ENCODE measurements at regions not wholly inside any gene's neighbourhood (a gene's known extent, or its start where the extent isn't known, plus 50 kb on each side); places are given as distances from the start of the nearest gene placed in this dataset.

GRCh38 chr21:35138665-35139381, 89.7 kb upstream of the RUNX1 start:
- TF ChIP-seq CTCF (IDR thresholded peaks at IDR 0.05) (no peak), REST (IDR thresholded peaks at IDR 0.05; ENCODE audit: low read depth, low read length) (no peak), POLR2AphosphoS5 (IDR thresholded peaks at IDR 0.05; ENCODE audit: low read depth, low read length) (no peak), MAX (IDR thresholded peaks at IDR 0.05; ENCODE audit: low read depth) (peak; percentile 63), TEAD4 (IDR thresholded peaks at IDR 0.05; ENCODE audit: borderline replicate concordance, insufficient read depth) (no peak), ZBTB33 (IDR thresholded peaks at IDR 0.05; ENCODE audit: borderline replicate concordance, low read depth) (no peak), EZH2phosphoT487 (IDR thresholded peaks at IDR 0.05; ENCODE audit: borderline replicate concordance, low read depth) (no peak), FOXJ3 (CRISPR knock-in tag; IDR thresholded peaks at IDR 0.05) (no peak), JUND (IDR thresholded peaks at IDR 0.05) (peak; percentile 53), RFX5 (IDR thresholded peaks at IDR 0.05; ENCODE audit: low read length) (no peak), USF2 (IDR thresholded peaks at IDR 0.05; ENCODE audit: borderline replicate concordance, low read depth, low read length) (no peak), MEF2A (IDR thresholded peaks at IDR 0.05; ENCODE audit: borderline replicate concordance, low read depth) (no peak), GATA2 (CRISPR knock-in tag; IDR thresholded peaks at IDR 0.05) (no peak), SMC3 (IDR thresholded peaks at IDR 0.05; ENCODE audit: low read depth, low read length) (no peak)

Measured in SK-N-SH (cell line).